Coronary artery (tissue), 2 donors: ENCODE measurements at regions not wholly inside any gene's neighbourhood (a gene's known extent, or its start where the extent isn't known, plus 50 kb on each side); places are given as distances from the start of the nearest gene placed in this dataset.

ENCODE experiments used
- DNase-seq: peaks from one replicate; pipeline ENCODE4 v3.0.0-alpha.2; 2017; ENCODE audit warnings: low spot score
- H3K27ac ChIP-seq, 2 donors: fragments of 200-600 bp; sonication (generic); one replicate each; pipeline ENCODE4 v1.5.1; 2016 to 2019
- H3K4me3 ChIP-seq: fragments of 200-600 bp; sonication (generic); 2 replicates; pipeline ENCODE4 v1.5.1; 2016; ENCODE audit warnings: mild to moderate bottlenecking, moderate library complexity
- CTCF ChIP-seq: fragments of 200-600 bp; sonication (generic); IDR thresholded peaks from one replicate; pipeline ENCODE4 v1.5.1; 2019; ENCODE audit warnings: antibody characterized with exemption

GRCh38 chrX:40488296-40488695 is 92.5 kb upstream of the ATP6AP2 start:
- Histone ChIP-seq H3K27ac (no peak overlapping the region), H3K4me3 (no peak overlapping the region)
- no peak for TF ChIP-seq CTCF

GRCh38 chrX:40485973-40486372 is 94.8 kb upstream of the ATP6AP2 start:
- Histone ChIP-seq H3K4me3 (no peak overlapping the region), H3K27ac (no peak overlapping the region)
- DNase-seq = no peak
- no peak for TF ChIP-seq CTCF

More at GRCh38 chrX:40488296-40488695, 92.5 kb upstream of the ATP6AP2 start:
- no peak for DNase-seq

- no peak for DNase-seq
- no peak for TF ChIP-seq CTCF
- Histone ChIP-seq H3K27ac (no peak overlapping the region), H3K4me3 (no peak overlapping the region)
Observed at GRCh38 chrX:40485102-40485826, 95.5 kb upstream of the ATP6AP2 start.

- Histone ChIP-seq H3K27ac (no peak overlapping the region), H3K4me3 (no peak overlapping the region)
- no peak for DNase-seq
- TF ChIP-seq CTCF = no peak
Observed at GRCh38 chrX:40484408-40485091, 96.2 kb upstream of the ATP6AP2 start.

GRCh38 chrX:40483502-40483901 is 97.3 kb upstream of the ATP6AP2 start:
- Histone ChIP-seq H3K4me3 (no peak overlapping the region), H3K27ac (no peak overlapping the region)
- no peak for DNase-seq
- no peak for TF ChIP-seq CTCF

GRCh38 chrX:40479777-40480318 is 100.9 kb upstream of the ATP6AP2 start:
- no peak for TF ChIP-seq CTCF
- no peak for DNase-seq
- Histone ChIP-seq H3K4me3 (no peak overlapping the region), H3K27ac (no peak overlapping the region)
